ENCODE measurements at regions not wholly inside any gene's neighbourhood (a gene's known extent, or its start where the extent isn't known, plus 50 kb on each side); places are given as distances from the start of the nearest gene placed in this dataset.

GRCh38 chr6:87943191-87943590 is 104.5 kb upstream of the SPACA1 start:
- peaks cover 8% of the 10 kb centered on the region for H3K27me3 ChIP-seq (ENCODE audit: insufficient read depth, low read length, poor library complexity)
- ATAC-seq (ENCODE audit: insufficient read depth, low read depth): no peak
- TF ChIP-seq CTCF (IDR thresholded peaks at IDR 0.05; ENCODE audit: borderline replicate concordance, extremely low read depth, low read length, poor library complexity, severe bottlenecking) (no peak), EZH2 (IDR thresholded peaks at IDR 0.05; ENCODE audit: borderline replicate concordance, low read depth, low read length, severe bottlenecking) (no peak)

GRCh38 chr6:87941556-87942358 is 105.9 kb upstream of the SPACA1 start:
- no peaks in the 10 kb centered on the region for H3K36me3 ChIP-seq (ENCODE audit: insufficient read depth, low read length)
- H3K4me2 ChIP-seq (ENCODE audit: insufficient read depth, low read length): no peak overlapping the region
- no peaks in the 10 kb centered on the region for H4K20me1 ChIP-seq (ENCODE audit: insufficient read depth, low read length)
- no peaks in the 10 kb centered on the region for H3K9me3 ChIP-seq (ENCODE audit: insufficient read depth, low read length, severe bottlenecking)
- H3K27ac ChIP-seq (ENCODE audit: low read length): no peak overlapping the region
- H3K4me3 ChIP-seq (ENCODE audit: low read depth in 1 of 2, low read length in 2 of 2): no peak overlapping the region
- no peaks in the 10 kb centered on the region for H3K79me2 ChIP-seq (ENCODE audit: insufficient read depth, low read length)
- peaks cover 8% of the 10 kb centered on the region for H3K27me3 ChIP-seq (ENCODE audit: insufficient read depth, low read length, poor library complexity)
- ATAC-seq (ENCODE audit: insufficient read depth, low read depth) (no peak), DNase-seq (no peak)
- H3K9ac ChIP-seq (ENCODE audit: low read depth, low read length): no peak overlapping the region
- no peak overlapping the region for H2AFZ ChIP-seq (ENCODE audit: low read depth, low read length)
- no peaks in the 10 kb centered on the region for H3K4me1 ChIP-seq (ENCODE audit: insufficient read depth, low read length)
- TF ChIP-seq EZH2 (IDR thresholded peaks at IDR 0.05; ENCODE audit: borderline replicate concordance, low read depth, low read length, severe bottlenecking): no peak
- TF ChIP-seq CTCF (IDR thresholded peaks at IDR 0.05; ENCODE audit: borderline replicate concordance, extremely low read depth, low read length, poor library complexity, severe bottlenecking): no peak

More at GRCh38 chr6:87943191-87943590, 104.5 kb upstream of the SPACA1 start:
- Histone ChIP-seq H3K4me1 (ENCODE audit: insufficient read depth, low read length) (no peaks in the 10 kb centered on the region), H3K4me2 (ENCODE audit: insufficient read depth, low read length) (no peak overlapping the region), H4K20me1 (ENCODE audit: insufficient read depth, low read length) (no peaks in the 10 kb centered on the region), H2AFZ (ENCODE audit: low read depth, low read length) (no peak overlapping the region), H3K27ac (ENCODE audit: low read length) (no peak overlapping the region), H3K4me3 (ENCODE audit: low read depth in 1 of 2, low read length in 2 of 2) (no peak overlapping the region), H3K79me2 (ENCODE audit: insufficient read depth, low read length) (no peaks in the 10 kb centered on the region), H3K9me3 (ENCODE audit: insufficient read depth, low read length, severe bottlenecking) (no peaks in the 10 kb centered on the region), H3K9ac (ENCODE audit: low read depth, low read length) (no peak overlapping the region), H3K36me3 (ENCODE audit: insufficient read depth, low read length) (no peaks in the 10 kb centered on the region)
- no peak for DNase-seq

- Histone ChIP-seq H3K27me3 (ENCODE audit: insufficient read depth, low read length, poor library complexity) (peaks cover 8% of the 10 kb centered on the region), H3K4me2 (ENCODE audit: insufficient read depth, low read length) (no peak overlapping the region), H3K79me2 (ENCODE audit: insufficient read depth, low read length) (no peaks in the 10 kb centered on the region), H3K9me3 (ENCODE audit: insufficient read depth, low read length, severe bottlenecking) (no peaks in the 10 kb centered on the region), H3K9ac (ENCODE audit: low read depth, low read length) (no peak overlapping the region), H3K4me3 (ENCODE audit: low read depth in 1 of 2, low read length in 2 of 2) (no peak overlapping the region), H2AFZ (ENCODE audit: low read depth, low read length) (no peak overlapping the region), H3K36me3 (ENCODE audit: insufficient read depth, low read length) (no peaks in the 10 kb centered on the region), H4K20me1 (ENCODE audit: insufficient read depth, low read length) (no peaks in the 10 kb centered on the region), H3K27ac (ENCODE audit: low read length) (no peak overlapping the region), H3K4me1 (ENCODE audit: insufficient read depth, low read length) (no peaks in the 10 kb centered on the region)
- ATAC-seq (ENCODE audit: insufficient read depth, low read depth) (no peak), DNase-seq (no peak)
- TF ChIP-seq EZH2 (IDR thresholded peaks at IDR 0.05; ENCODE audit: borderline replicate concordance, low read depth, low read length, severe bottlenecking): no peak
- TF ChIP-seq CTCF (IDR thresholded peaks at IDR 0.05; ENCODE audit: borderline replicate concordance, extremely low read depth, low read length, poor library complexity, severe bottlenecking): no peak
Measured at GRCh38 chr6:87939776-87940175, 107.9 kb upstream of the SPACA1 start.

All from DND-41 (cell line).